WTC11 (cell line): ENCODE measurements at regions not wholly inside any gene's neighbourhood (a gene's known extent, or its start where the extent isn't known, plus 50 kb on each side); places are given as distances from the start of the nearest gene placed in this dataset.

Experiments
- ATAC-seq: fragments of 200-7000 bp; cut with Tn5 transposase; 2 replicates; pipeline ENCODE4 v1.10.0; 2021; ENCODE audit warnings: mild to moderate bottlenecking, moderate library complexity
- CTCF ChIA-PET: fragments of 300-600 bp; sonication (Branson Sonifier 250); formaldehyde crosslinking; loops from one replicate; lab custom pipeline; 2021; ENCODE audit warnings: antibody characterized with exemption; lab: Charles Lee
- POLR2A ChIA-PET: fragments of 350-600 bp; sonication (Branson Sonifier 250); formaldehyde crosslinking; loops from one replicate; lab custom pipeline; 2021; ENCODE audit warnings: antibody characterized with exemption; lab: Charles Lee
- DNase-seq: peaks from one replicate; pipeline ENCODE4 v3.0.0; 2021; ENCODE audit warnings: low spot score
- H3K27ac Mint-ChIP-seq: 2 replicates; pipeline ENCODE4 v1.8.0; 2021; ENCODE audit warnings: mixed read lengths
- H3K27me3 Mint-ChIP-seq: 2 replicates; pipeline ENCODE4 v1.8.0; 2021; ENCODE audit warnings: low read depth, mild to moderate bottlenecking, moderate library complexity, mixed read lengths
- H3K36me3 Mint-ChIP-seq: 2 replicates; pipeline ENCODE4 v1.8.0; 2021; ENCODE audit warnings: mixed read lengths
- H3K4me1 Mint-ChIP-seq: 2 replicates; pipeline ENCODE4 v1.8.0; 2022; ENCODE audit warnings: mixed read lengths
- H3K4me3 Mint-ChIP-seq: 2 replicates; pipeline ENCODE4 v1.8.0; 2021; ENCODE audit warnings: mild to moderate bottlenecking, moderate library complexity, mixed read lengths
- H3K9me3 Mint-ChIP-seq: 2 replicates; pipeline ENCODE4 v1.8.0; 2021; ENCODE audit warnings: mixed read lengths
- CREM ChIP-seq: sonication (generic); formaldehyde crosslinking; IDR thresholded peaks from 2 replicates; pipeline ENCODE4 v1.8.1; 2022; ENCODE audit warnings: mild to moderate bottlenecking, missing genetic modification reagents, moderate library complexity
- ELF4 ChIP-seq: sonication (generic); formaldehyde crosslinking; IDR thresholded peaks from 2 replicates; pipeline ENCODE4 v1.8.1; 2022; ENCODE audit warnings: low read depth, mild to moderate bottlenecking, moderate library complexity, missing genetic modification reagents
- EMX1 ChIP-seq: fragments of 250-450 bp; sonication (Bioruptor Pico); IDR thresholded peaks from 2 replicates; pipeline ENCODE4 v1.8.0; 2021; ENCODE audit warnings: mild to moderate bottlenecking
- NFE2L1 ChIP-seq: sonication (generic); formaldehyde crosslinking; IDR thresholded peaks from 2 replicates; pipeline ENCODE4 v1.8.1; 2023; ENCODE audit warnings: missing genetic modification reagents
- NFYB ChIP-seq: sonication (generic); formaldehyde crosslinking; conservative IDR thresholded peaks from 2 replicates; pipeline ENCODE4 v1.8.0; 2022; ENCODE audit warnings: low read depth, missing genetic modification reagents
- NR3C1 ChIP-seq: sonication (generic); formaldehyde crosslinking; conservative IDR thresholded peaks from 2 replicates; pipeline ENCODE4 v1.8.1; 2023; ENCODE audit warnings: low read depth, mild to moderate bottlenecking, missing genetic modification reagents
- RELA ChIP-seq: sonication (generic); formaldehyde crosslinking; IDR thresholded peaks from 2 replicates; pipeline ENCODE4 v1.8.1; 2022; ENCODE audit warnings: missing genetic modification reagents, mild to moderate bottlenecking, borderline replicate concordance
- STAT6 ChIP-seq: sonication (generic); formaldehyde crosslinking; conservative IDR thresholded peaks from 2 replicates; pipeline ENCODE4 v1.8.1; 2023; ENCODE audit warnings: mild to moderate bottlenecking, low read depth, missing genetic modification reagents, moderate library complexity
- TCF7 ChIP-seq: sonication (generic); formaldehyde crosslinking; IDR thresholded peaks from 2 replicates; pipeline ENCODE4 v1.8.0; 2022; ENCODE audit warnings: mild to moderate bottlenecking, low read depth, missing genetic modification reagents, moderate library complexity
- ZBTB43 ChIP-seq: sonication (generic); formaldehyde crosslinking; IDR thresholded peaks from 2 replicates; pipeline ENCODE4 v1.8.1; 2023; ENCODE audit warnings: mild to moderate bottlenecking, missing genetic modification reagents
- ZNF423 ChIP-seq: fragments of 250-450 bp; sonication (Bioruptor Pico); IDR thresholded peaks from 2 replicates; pipeline ENCODE4 v2.1.2; 2022; ENCODE audit warnings: mild to moderate bottlenecking, moderate library complexity
- ZNF532 ChIP-seq: fragments of 250-450 bp; sonication (Bioruptor Pico); IDR thresholded peaks from 2 replicates; pipeline ENCODE4 v1.9.0; 2021; ENCODE audit warnings: mild to moderate bottlenecking, borderline replicate concordance
- TF ChIP-seq, protein P1 (sequence below): sonication (generic); formaldehyde crosslinking; IDR thresholded peaks from 2 replicates; pipeline ENCODE4 v1.8.0; 2023; ENCODE audit warnings: missing genetic modification reagents
- TF ChIP-seq, protein P2 (sequence below): sonication (generic); formaldehyde crosslinking; IDR thresholded peaks from 2 replicates; pipeline ENCODE4 v1.8.0; 2022; ENCODE audit warnings: mild to moderate bottlenecking, missing genetic modification reagents
- TF ChIP-seq, protein P3 (sequence below): sonication (generic); formaldehyde crosslinking; IDR thresholded peaks from 2 replicates; pipeline ENCODE4 v1.8.0; 2023; ENCODE audit warnings: missing genetic modification reagents, mild to moderate bottlenecking, borderline replicate concordance
- TF ChIP-seq, protein P4 (sequence below): sonication (generic); formaldehyde crosslinking; IDR thresholded peaks from 2 replicates; pipeline ENCODE4 v1.8.1; 2022; ENCODE audit warnings: low read depth, missing genetic modification reagents, borderline replicate concordance
- TF ChIP-seq, protein P5 (sequence below): sonication (generic); formaldehyde crosslinking; IDR thresholded peaks from 2 replicates; pipeline ENCODE4 v1.8.1; 2022; ENCODE audit warnings: low read depth, mild to moderate bottlenecking, moderate library complexity, missing genetic modification reagents, borderline replicate concordance
- TF ChIP-seq, protein P6 (sequence below): sonication (generic); formaldehyde crosslinking; IDR thresholded peaks from 2 replicates; pipeline ENCODE4 v1.8.1; 2023; ENCODE audit warnings: mild to moderate bottlenecking, missing genetic modification reagents

- ATAC-seq (no peak), DNase-seq (no peak)
- Mint-ChIP-seq H3K27me3 (no peaks in the 10 kb centered on the region), H3K36me3 (no peaks in the 10 kb centered on the region), H3K27ac (no peak overlapping the region), H3K4me1 (peaks cover 11% of the 10 kb centered on the region), H3K9me3 (peaks cover 6% of the 10 kb centered on the region), H3K4me3 (no peak overlapping the region)
- ChIA-PET CTCF (no interaction called here), POLR2A (no interaction called here)
- no peak for TF ChIP-seq CREM (CRISPR knock-in tag)
- TF ChIP-seq, protein P1, sequence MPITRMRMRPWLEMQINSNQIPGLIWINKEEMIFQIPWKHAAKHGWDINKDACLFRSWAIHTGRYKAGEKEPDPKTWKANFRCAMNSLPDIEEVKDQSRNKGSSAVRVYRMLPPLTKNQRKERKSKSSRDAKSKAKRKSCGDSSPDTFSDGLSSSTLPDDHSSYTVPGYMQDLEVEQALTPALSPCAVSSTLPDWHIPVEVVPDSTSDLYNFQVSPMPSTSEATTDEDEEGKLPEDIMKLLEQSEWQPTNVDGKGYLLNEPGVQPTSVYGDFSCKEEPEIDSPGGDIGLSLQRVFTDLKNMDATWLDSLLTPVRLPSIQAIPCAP, result no peak
- TF ChIP-seq RELA (CRISPR knock-in tag), result no peak
- TF ChIP-seq, protein P2, sequence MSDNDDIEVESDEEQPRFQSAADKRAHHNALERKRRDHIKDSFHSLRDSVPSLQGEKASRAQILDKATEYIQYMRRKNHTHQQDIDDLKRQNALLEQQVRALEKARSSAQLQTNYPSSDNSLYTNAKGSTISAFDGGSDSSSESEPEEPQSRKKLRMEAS (CRISPR knock-in tag), result no peak
- TF ChIP-seq NR3C1 (CRISPR knock-in tag), result no peak
- TF ChIP-seq EMX1, result no peak
- TF ChIP-seq, protein P3, sequence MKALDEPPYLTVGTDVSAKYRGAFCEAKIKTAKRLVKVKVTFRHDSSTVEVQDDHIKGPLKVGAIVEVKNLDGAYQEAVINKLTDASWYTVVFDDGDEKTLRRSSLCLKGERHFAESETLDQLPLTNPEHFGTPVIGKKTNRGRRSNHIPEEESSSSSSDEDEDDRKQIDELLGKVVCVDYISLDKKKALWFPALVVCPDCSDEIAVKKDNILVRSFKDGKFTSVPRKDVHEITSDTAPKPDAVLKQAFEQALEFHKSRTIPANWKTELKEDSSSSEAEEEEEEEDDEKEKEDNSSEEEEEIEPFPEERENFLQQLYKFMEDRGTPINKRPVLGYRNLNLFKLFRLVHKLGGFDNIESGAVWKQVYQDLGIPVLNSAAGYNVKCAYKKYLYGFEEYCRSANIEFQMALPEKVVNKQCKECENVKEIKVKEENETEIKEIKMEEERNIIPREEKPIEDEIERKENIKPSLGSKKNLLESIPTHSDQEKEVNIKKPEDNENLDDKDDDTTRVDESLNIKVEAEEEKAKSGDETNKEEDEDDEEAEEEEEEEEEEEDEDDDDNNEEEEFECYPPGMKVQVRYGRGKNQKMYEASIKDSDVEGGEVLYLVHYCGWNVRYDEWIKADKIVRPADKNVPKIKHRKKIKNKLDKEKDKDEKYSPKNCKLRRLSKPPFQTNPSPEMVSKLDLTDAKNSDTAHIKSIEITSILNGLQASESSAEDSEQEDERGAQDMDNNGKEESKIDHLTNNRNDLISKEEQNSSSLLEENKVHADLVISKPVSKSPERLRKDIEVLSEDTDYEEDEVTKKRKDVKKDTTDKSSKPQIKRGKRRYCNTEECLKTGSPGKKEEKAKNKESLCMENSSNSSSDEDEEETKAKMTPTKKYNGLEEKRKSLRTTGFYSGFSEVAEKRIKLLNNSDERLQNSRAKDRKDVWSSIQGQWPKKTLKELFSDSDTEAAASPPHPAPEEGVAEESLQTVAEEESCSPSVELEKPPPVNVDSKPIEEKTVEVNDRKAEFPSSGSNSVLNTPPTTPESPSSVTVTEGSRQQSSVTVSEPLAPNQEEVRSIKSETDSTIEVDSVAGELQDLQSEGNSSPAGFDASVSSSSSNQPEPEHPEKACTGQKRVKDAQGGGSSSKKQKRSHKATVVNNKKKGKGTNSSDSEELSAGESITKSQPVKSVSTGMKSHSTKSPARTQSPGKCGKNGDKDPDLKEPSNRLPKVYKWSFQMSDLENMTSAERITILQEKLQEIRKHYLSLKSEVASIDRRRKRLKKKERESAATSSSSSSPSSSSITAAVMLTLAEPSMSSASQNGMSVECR (CRISPR knock-in tag), result no peak
- TF ChIP-seq NFYB (CRISPR knock-in tag), result no peak
- TF ChIP-seq TCF7 (CRISPR knock-in tag), result no peak
- TF ChIP-seq ZNF423, result no peak
- TF ChIP-seq ELF4, result no peak
- no peak for TF ChIP-seq ZNF532 (CRISPR knock-in tag)
- no peak for TF ChIP-seq ZBTB43 (CRISPR knock-in tag)
- no peak for TF ChIP-seq STAT6 (CRISPR knock-in tag)
- TF ChIP-seq NFE2L1 (CRISPR knock-in tag), result no peak
- TF ChIP-seq, protein P4, sequence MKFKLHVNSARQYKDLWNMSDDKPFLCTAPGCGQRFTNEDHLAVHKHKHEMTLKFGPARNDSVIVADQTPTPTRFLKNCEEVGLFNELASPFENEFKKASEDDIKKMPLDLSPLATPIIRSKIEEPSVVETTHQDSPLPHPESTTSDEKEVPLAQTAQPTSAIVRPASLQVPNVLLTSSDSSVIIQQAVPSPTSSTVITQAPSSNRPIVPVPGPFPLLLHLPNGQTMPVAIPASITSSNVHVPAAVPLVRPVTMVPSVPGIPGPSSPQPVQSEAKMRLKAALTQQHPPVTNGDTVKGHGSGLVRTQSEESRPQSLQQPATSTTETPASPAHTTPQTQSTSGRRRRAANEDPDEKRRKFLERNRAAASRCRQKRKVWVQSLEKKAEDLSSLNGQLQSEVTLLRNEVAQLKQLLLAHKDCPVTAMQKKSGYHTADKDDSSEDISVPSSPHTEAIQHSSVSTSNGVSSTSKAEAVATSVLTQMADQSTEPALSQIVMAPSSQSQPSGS (CRISPR knock-in tag), result no peak
- TF ChIP-seq, protein P5, sequence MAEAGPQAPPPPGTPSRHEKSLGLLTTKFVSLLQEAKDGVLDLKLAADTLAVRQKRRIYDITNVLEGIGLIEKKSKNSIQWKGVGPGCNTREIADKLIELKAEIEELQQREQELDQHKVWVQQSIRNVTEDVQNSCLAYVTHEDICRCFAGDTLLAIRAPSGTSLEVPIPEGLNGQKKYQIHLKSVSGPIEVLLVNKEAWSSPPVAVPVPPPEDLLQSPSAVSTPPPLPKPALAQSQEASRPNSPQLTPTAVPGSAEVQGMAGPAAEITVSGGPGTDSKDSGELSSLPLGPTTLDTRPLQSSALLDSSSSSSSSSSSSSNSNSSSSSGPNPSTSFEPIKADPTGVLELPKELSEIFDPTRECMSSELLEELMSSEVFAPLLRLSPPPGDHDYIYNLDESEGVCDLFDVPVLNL (CRISPR knock-in tag), result no peak
- TF ChIP-seq, protein P6, sequence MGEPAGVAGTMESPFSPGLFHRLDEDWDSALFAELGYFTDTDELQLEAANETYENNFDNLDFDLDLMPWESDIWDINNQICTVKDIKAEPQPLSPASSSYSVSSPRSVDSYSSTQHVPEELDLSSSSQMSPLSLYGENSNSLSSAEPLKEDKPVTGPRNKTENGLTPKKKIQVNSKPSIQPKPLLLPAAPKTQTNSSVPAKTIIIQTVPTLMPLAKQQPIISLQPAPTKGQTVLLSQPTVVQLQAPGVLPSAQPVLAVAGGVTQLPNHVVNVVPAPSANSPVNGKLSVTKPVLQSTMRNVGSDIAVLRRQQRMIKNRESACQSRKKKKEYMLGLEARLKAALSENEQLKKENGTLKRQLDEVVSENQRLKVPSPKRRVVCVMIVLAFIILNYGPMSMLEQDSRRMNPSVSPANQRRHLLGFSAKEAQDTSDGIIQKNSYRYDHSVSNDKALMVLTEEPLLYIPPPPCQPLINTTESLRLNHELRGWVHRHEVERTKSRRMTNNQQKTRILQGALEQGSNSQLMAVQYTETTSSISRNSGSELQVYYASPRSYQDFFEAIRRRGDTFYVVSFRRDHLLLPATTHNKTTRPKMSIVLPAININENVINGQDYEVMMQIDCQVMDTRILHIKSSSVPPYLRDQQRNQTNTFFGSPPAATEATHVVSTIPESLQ (CRISPR knock-in tag), result no peak
These were observed 95.6 kb downstream of the NTMT2 start for GRCh38 chr1:170241266-170241851.
